GM12873 (cell line): ENCODE measurements at regions not wholly inside any gene's neighbourhood (a gene's known extent, or its start where the extent isn't known, plus 50 kb on each side); places are given as distances from the start of the nearest gene placed in this dataset.

ENCODE experiments used
- CTCF ChIP-seq: IDR thresholded peaks from 2 replicates; pipeline ENCODE4 v1.5.1; 2012; ENCODE audit warnings: low read depth, mild to moderate bottlenecking, moderate library complexity, low read length, control low read depth; ENCODE audit not compliant: insufficient read depth; ENCODE audit errors: missing control alignments

GRCh38 chr5:61732796-61733195, 400.7 kb downstream of the ZSWIM6 start:
- TF ChIP-seq CTCF = no peak

GRCh38 chr5:61734001-61734400, 401.9 kb downstream of the ZSWIM6 start:
- TF ChIP-seq CTCF = no peak

- TF ChIP-seq CTCF = no peak
These were observed 402.9 kb downstream of the ZSWIM6 start for GRCh38 chr5:61734966-61735365.

GRCh38 chr5:61735531-61735930, 403.5 kb downstream of the ZSWIM6 start:
- no peak for TF ChIP-seq CTCF

- no peak for TF ChIP-seq CTCF
These were observed 403.9 kb downstream of the ZSWIM6 start for GRCh38 chr5:61735995-61736394.

- TF ChIP-seq CTCF = no peak
These were observed 405.4 kb downstream of the ZSWIM6 start for GRCh38 chr5:61737301-61737963.

GRCh38 chr5:61737964-61738340, 405.9 kb downstream of the ZSWIM6 start:
- TF ChIP-seq CTCF = no peak
